Nephron (organoid): ENCODE measurements at regions not wholly inside any gene's neighbourhood (a gene's known extent, or its start where the extent isn't known, plus 50 kb on each side); places are given as distances from the start of the nearest gene placed in this dataset.
A peak's percentile ranks its signal among the peaks of the same experiment; 100 is the strongest.

Experiments used
- H3K27ac Mint-ChIP-seq, 3 experiments: 2 replicates each; pipeline ENCODE4 v1.8.0; 2020; ENCODE audit warnings: mixed read lengths in 3 of 3, mild to moderate bottlenecking in 2 of 3, moderate library complexity in 1 of 3
- H3K27me3 Mint-ChIP-seq: 2 replicates; pipeline ENCODE4 v1.8.0; 2021; ENCODE audit warnings: low read depth, mild to moderate bottlenecking, moderate library complexity, mixed read lengths
- H3K36me3 Mint-ChIP-seq: 2 replicates; pipeline ENCODE4 v1.8.0; 2020; ENCODE audit warnings: low read depth, mixed read lengths
- H3K4me1 Mint-ChIP-seq: 2 replicates; pipeline ENCODE4 v1.8.0; 2020; ENCODE audit warnings: mixed read lengths
- H3K4me3 Mint-ChIP-seq, 3 experiments: 2 replicates each; pipeline ENCODE4 v1.8.0; 2020; ENCODE audit warnings: mild to moderate bottlenecking in 3 of 3, mixed read lengths in 3 of 3, moderate library complexity in 2 of 3
- H3K9me3 Mint-ChIP-seq: 2 replicates; pipeline ENCODE4 v1.8.0; 2020; ENCODE audit warnings: mixed read lengths
- CTCF ChIP-seq, 3 experiments: fragments of 200-600 bp; sonication (generic); IDR thresholded peaks; one replicate each; pipeline ENCODE4 v1.5.0; 2021; ENCODE audit warnings: antibody characterized with exemption in 3 of 3; ENCODE audit not compliant: unreplicated experiment in 3 of 3

- TF ChIP-seq CTCF (IDR thresholded peaks at IDR 0.05; ENCODE audit: unreplicated experiment in 3 of 3), result no peak
Observed at GRCh38 chr5:35484241-35484640, 133.4 kb upstream of the SPEF2 start.

GRCh38 chr5:35483780-35484179, 133.9 kb upstream of the SPEF2 start:
- H3K4me1 Mint-ChIP-seq, result peaks cover 43% of the 10 kb centered on the region
- peak overlapping the region; percentile 44 to 92 (median 79) for H3K27ac Mint-ChIP-seq
- H3K9me3 Mint-ChIP-seq, result no peaks in the 10 kb centered on the region
- H3K27me3 Mint-ChIP-seq, result no peaks in the 10 kb centered on the region
- no peaks in the 10 kb centered on the region for H3K36me3 Mint-ChIP-seq
- peak overlapping the region in 2 of 3 experiments; percentile 5 to 18 for H3K4me3 Mint-ChIP-seq
- TF ChIP-seq CTCF (IDR thresholded peaks at IDR 0.05; ENCODE audit: unreplicated experiment in 3 of 3), result no peak

More at GRCh38 chr5:35484241-35484640, 133.4 kb upstream of the SPEF2 start:
- Mint-ChIP-seq H3K4me1 (peaks cover 39% of the 10 kb centered on the region), H3K27me3 (no peaks in the 10 kb centered on the region), H3K27ac (peak overlapping the region; percentile 44 to 92 (median 79)), H3K9me3 (no peaks in the 10 kb centered on the region), H3K4me3 (no peak overlapping the region), H3K36me3 (no peaks in the 10 kb centered on the region)

- no peak for TF ChIP-seq CTCF (IDR thresholded peaks at IDR 0.05; ENCODE audit: unreplicated experiment in 3 of 3)
- Mint-ChIP-seq H3K9me3 (no peaks in the 10 kb centered on the region), H3K27ac (peak overlapping the region; percentile 44 to 92 (median 79)), H3K4me3 (no peak overlapping the region), H3K36me3 (no peaks in the 10 kb centered on the region), H3K4me1 (peaks cover 39% of the 10 kb centered on the region), H3K27me3 (no peaks in the 10 kb centered on the region)
Observed at GRCh38 chr5:35483191-35483590, 134.5 kb upstream of the SPEF2 start.

- Mint-ChIP-seq H3K9me3 (no peaks in the 10 kb centered on the region), H3K36me3 (no peaks in the 10 kb centered on the region), H3K27ac (peak overlapping the region in 2 of 3 experiments; percentile 79 to 92), H3K27me3 (no peaks in the 10 kb centered on the region), H3K4me3 (no peak overlapping the region), H3K4me1 (peaks cover 29% of the 10 kb centered on the region)
- no peak for TF ChIP-seq CTCF (IDR thresholded peaks at IDR 0.05; ENCODE audit: unreplicated experiment in 3 of 3)
Observed at GRCh38 chr5:35482167-35482755, 135.4 kb upstream of the SPEF2 start.

- Mint-ChIP-seq H3K36me3 (no peaks in the 10 kb centered on the region), H3K4me1 (peaks cover 21% of the 10 kb centered on the region), H3K27ac (peak overlapping the region; percentile 88 to 95 (median 94)), H3K4me3 (peak overlapping the region; percentile 1 to 61 (median 2)), H3K27me3 (no peaks in the 10 kb centered on the region), H3K9me3 (no peaks in the 10 kb centered on the region)
- TF ChIP-seq CTCF (IDR thresholded peaks at IDR 0.05; ENCODE audit: unreplicated experiment in 3 of 3), result no peak
Observed at GRCh38 chr5:35478856-35479682, 138.6 kb upstream of the SPEF2 start.
